Stimulated activated CD4-positive, alpha-beta T cell treated with anti-CD3 and anti-CD28 coated beads, Interleukin-15, amount 100 ng/mL, for 48 hours (primary cell): ENCODE measurements at regions not wholly inside any gene's neighbourhood (a gene's known extent, or its start where the extent isn't known, plus 50 kb on each side); places are given as distances from the start of the nearest gene placed in this dataset.

Experiments used
- DNase-seq, 2 donors: peaks; one replicate each; pipeline ENCODE4 v3.0.0-alpha.2; 2020; ENCODE audit warnings: low read depth in 2 of 2

- no peak for DNase-seq
These were observed 141.9 kb downstream of the SLC4A3 start for GRCh38 chr2:219769090-219769910.

GRCh38 chr2:219772103-219772635 is 144.7 kb downstream of the SLC4A3 start:
- no peak for DNase-seq

- DNase-seq, result no peak
These were observed 145.3 kb downstream of the SLC4A3 start for GRCh38 chr2:219772697-219773096.

GRCh38 chr2:219775506-219775905 is 148.1 kb downstream of the SLC4A3 start:
- DNase-seq, result no peak

- DNase-seq, result no peak
These were observed 150.0 kb downstream of the SLC4A3 start for GRCh38 chr2:219777388-219777787.

- no peak for DNase-seq
These were observed 150.8 kb downstream of the SLC4A3 start for GRCh38 chr2:219778189-219778588.

GRCh38 chr2:219782737-219783348 is 155.4 kb downstream of the SLC4A3 start:
- no peak for DNase-seq

- DNase-seq, result no peak
These were observed 156.0 kb downstream of the SLC4A3 start for GRCh38 chr2:219783359-219783975.

GRCh38 chr2:219784178-219784577 is 156.7 kb downstream of the SLC4A3 start:
- no peak for DNase-seq

- DNase-seq, result no peak
These were observed 162.0 kb downstream of the SLC4A3 start for GRCh38 chr2:219789476-219789875.

- DNase-seq, result no peak
These were observed 165.0 kb downstream of the SLC4A3 start for GRCh38 chr2:219792446-219792845.

- no peak for DNase-seq
These were observed 171.0 kb downstream of the SLC4A3 start for GRCh38 chr2:219798430-219798829.

- DNase-seq, result no peak
These were observed 175.9 kb downstream of the SLC4A3 start for GRCh38 chr2:219803294-219803693.

GRCh38 chr2:219810895-219811294 is 183.5 kb downstream of the SLC4A3 start:
- DNase-seq, result no peak

GRCh38 chr2:219812672-219813071 is 185.2 kb downstream of the SLC4A3 start:
- no peak for DNase-seq

- no peak for DNase-seq
These were observed 193.3 kb downstream of the SLC4A3 start for GRCh38 chr2:219820767-219821166.

- DNase-seq, result no peak
These were observed 196.1 kb downstream of the SLC4A3 start for GRCh38 chr2:219823574-219823973.

GRCh38 chr2:219824996-219825395 is 197.6 kb downstream of the SLC4A3 start:
- DNase-seq, result no peak

- no peak for DNase-seq
These were observed 200.7 kb downstream of the SLC4A3 start for GRCh38 chr2:219828127-219828526.

- no peak for DNase-seq
These were observed 202.4 kb downstream of the SLC4A3 start for GRCh38 chr2:219829667-219830352.

- DNase-seq, result no peak
These were observed 202.9 kb downstream of the SLC4A3 start for GRCh38 chr2:219830353-219830738.

GRCh38 chr2:219831957-219832356 is 204.5 kb downstream of the SLC4A3 start:
- DNase-seq, result no peak
